ENCODE measurements at regions not wholly inside any gene's neighbourhood (a gene's known extent, or its start where the extent isn't known, plus 50 kb on each side); places are given as distances from the start of the nearest gene placed in this dataset.

GRCh38 chr3:1696669-1697275 is 401.9 kb upstream of the CNTN4 start:
- no peak for DNase-seq

GRCh38 chr3:1699361-1699920 is 399.2 kb upstream of the CNTN4 start:
- no peak for DNase-seq

GRCh38 chr3:1700650-1701049 is 398.0 kb upstream of the CNTN4 start:
- no peak for DNase-seq

- no peak for DNase-seq
Observed at GRCh38 chr3:1703169-1703568, 395.5 kb upstream of the CNTN4 start.

- DNase-seq = no peak
Observed at GRCh38 chr3:1710663-1711062, 388.0 kb upstream of the CNTN4 start.

- no peak for DNase-seq
Observed at GRCh38 chr3:1717524-1717923, 381.1 kb upstream of the CNTN4 start.

- no peak for DNase-seq
Observed at GRCh38 chr3:1723726-1724125, 374.9 kb upstream of the CNTN4 start.

GRCh38 chr3:1726741-1727140 is 371.9 kb upstream of the CNTN4 start:
- no peak for DNase-seq

- no peak for DNase-seq
Observed at GRCh38 chr3:1727242-1727641, 371.4 kb upstream of the CNTN4 start.

- DNase-seq = no peak
Observed at GRCh38 chr3:1728510-1728909, 370.2 kb upstream of the CNTN4 start.

GRCh38 chr3:1734494-1735122 is 364.1 kb upstream of the CNTN4 start:
- DNase-seq = no peak

- DNase-seq = no peak
Observed at GRCh38 chr3:1752205-1752604, 346.5 kb upstream of the CNTN4 start.

GRCh38 chr3:1766384-1766783 is 332.3 kb upstream of the CNTN4 start:
- no peak for DNase-seq

GRCh38 chr3:1773679-1774078 is 325.0 kb upstream of the CNTN4 start:
- DNase-seq = no peak

GRCh38 chr3:1774597-1774996 is 324.1 kb upstream of the CNTN4 start:
- DNase-seq = no peak

GRCh38 chr3:1775321-1775720 is 323.3 kb upstream of the CNTN4 start:
- DNase-seq = no peak

GRCh38 chr3:1783995-1784394 is 314.7 kb upstream of the CNTN4 start:
- DNase-seq = no peak

GRCh38 chr3:1787094-1787493 is 311.6 kb upstream of the CNTN4 start:
- DNase-seq = no peak

GRCh38 chr3:1792466-1792865 is 306.2 kb upstream of the CNTN4 start:
- DNase-seq = no peak

- no peak for DNase-seq
Observed at GRCh38 chr3:1798711-1799405, 299.8 kb upstream of the CNTN4 start.

GRCh38 chr3:1805331-1805730 is 293.3 kb upstream of the CNTN4 start:
- no peak for DNase-seq

GRCh38 chr3:1808590-1808989 is 290.1 kb upstream of the CNTN4 start:
- DNase-seq = no peak

GRCh38 chr3:1823867-1824266 is 274.8 kb upstream of the CNTN4 start:
- DNase-seq = no peak

- DNase-seq = no peak
Observed at GRCh38 chr3:1824359-1824758, 274.3 kb upstream of the CNTN4 start.

Data from femur (tissue), 1 donor.